Prostate gland (tissue), 2 donors: ENCODE measurements at regions not wholly inside any gene's neighbourhood (a gene's known extent, or its start where the extent isn't known, plus 50 kb on each side); places are given as distances from the start of the nearest gene placed in this dataset.

Source experiments
- CTCF ChIP-seq, 4 experiments: fragments of 200-600 bp in 2 of 4; fragments of 450-650 bp in 2 of 4; sonication (generic) in 2 of 4; IDR thresholded peaks; 1 replicate in 3 of 4; 2 replicates in 1 of 4; pipeline ENCODE4 v1.5.1; 2016 to 2019; ENCODE audit warnings: antibody characterized with exemption in 4 of 4, mild to moderate bottlenecking in 2 of 4, moderate library complexity in 2 of 4
- POLR2A ChIP-seq: fragments of 450-650 bp; IDR thresholded peaks from one replicate; pipeline ENCODE4 v1.6.1; 2016; ENCODE audit warnings: antibody characterized with exemption, mild to moderate bottlenecking

GRCh38 chr3:161977063-161977462 is 480.5 kb downstream of the OTOL1 start:
- TF ChIP-seq POLR2A (no peak), CTCF (IDR thresholded peaks at IDR 0.05) (no peak)
